ENCODE measurements at regions not wholly inside any gene's neighbourhood (a gene's known extent, or its start where the extent isn't known, plus 50 kb on each side); places are given as distances from the start of the nearest gene placed in this dataset.
"Not testable (repeated sequence)": the region's sequence is repeated elsewhere in the genome, so short reads cannot be mapped to it uniquely, and the experiment has no call there.

DNA sequence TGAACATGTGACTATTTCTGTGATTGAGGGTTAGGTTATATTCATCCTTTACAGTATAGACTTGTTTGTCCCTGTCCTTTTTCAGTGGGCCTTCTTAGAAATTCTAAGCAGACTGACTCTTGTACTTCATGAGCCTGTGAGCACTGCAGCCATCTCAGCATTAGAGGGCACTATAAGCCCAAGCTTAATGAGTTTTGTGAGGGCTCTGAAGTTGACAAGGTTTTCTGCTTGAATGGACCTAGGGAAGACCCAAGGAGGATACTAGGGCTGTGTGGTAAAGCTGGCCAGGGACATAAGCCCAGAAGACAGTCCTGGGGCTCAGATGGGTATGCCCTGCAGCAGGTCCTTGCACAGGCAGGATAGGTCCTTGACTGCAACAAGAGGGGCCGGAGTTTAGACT lies 126.5 kb downstream of the MRPS30 start:
- DNase-seq (ENCODE audit: low spot score) = no peak
- in situ Hi-C loops (cut with HindIII; ENCODE audit: low sequenced_read_pairs) = no loop called here

DNA sequence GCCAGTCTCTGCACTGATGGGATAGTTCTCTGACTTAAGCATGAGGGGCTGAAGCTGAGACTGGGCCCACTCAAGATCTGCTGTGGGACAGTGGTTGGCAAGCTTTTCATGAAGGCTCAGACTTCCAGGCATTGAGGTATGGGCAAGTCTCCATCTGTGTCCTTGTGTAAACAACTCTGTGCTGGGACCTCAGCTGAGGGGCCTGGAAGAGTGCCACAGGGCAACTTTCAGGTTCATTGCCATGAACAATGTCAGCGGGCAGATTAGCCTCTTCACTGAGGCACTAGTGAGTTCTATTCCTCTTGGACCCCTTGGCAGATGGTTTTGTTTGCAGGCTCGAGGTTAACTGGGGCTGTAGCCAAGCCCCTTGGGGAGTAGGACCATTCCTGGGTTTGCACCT lies 127.1 kb downstream of the MRPS30 start:
- DNase-seq (ENCODE audit: low spot score) = no peak
- in situ Hi-C loops (cut with HindIII; ENCODE audit: low sequenced_read_pairs) = no loop called here

DNA sequence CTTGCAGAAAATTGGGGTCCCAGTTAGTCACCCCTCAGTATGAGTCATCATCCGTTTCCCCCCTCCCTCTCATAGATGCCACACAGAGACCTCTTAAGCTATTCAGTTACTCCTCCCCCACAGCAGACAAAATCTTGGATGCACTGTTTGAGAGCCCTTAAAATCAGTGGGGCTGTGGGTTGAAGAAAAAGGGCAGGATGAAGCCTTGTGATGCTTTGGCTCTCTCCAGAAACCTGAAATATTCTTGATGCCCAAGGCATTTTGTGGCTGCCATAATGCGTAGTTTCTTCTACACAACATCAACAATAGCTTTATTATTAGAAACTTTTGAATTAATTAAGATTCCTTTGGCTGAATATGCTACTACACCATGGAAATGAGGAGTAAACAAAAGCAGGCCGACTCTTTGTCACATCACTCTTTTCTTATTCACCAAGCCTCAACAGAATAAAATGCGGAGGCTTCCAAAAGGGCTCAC lies 133.8 kb downstream of the MRPS30 start:
- in situ Hi-C loops (cut with HindIII; ENCODE audit: low sequenced_read_pairs) = no loop called here
- DNase-seq (ENCODE audit: low spot score) = no peak

DNA sequence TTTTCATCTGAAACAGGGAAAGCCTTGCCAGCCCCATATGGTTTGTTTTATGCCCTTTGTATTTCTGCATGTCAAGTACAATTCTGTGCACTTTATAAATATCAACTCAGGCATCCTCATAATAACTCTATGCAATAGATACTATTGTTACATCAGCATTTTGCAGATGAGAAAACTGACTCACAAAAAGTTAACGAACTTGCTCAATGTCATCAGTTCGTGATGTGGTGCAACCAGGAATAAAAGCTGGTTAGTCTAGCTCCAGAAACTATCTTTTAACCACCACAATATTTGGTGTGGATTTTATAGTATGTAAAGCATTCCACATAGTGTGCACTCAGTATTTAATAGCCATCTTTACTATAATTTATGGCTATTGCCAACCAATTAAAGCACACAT lies 134.9 kb downstream of the MRPS30 start:
- in situ Hi-C loops (cut with HindIII; ENCODE audit: low sequenced_read_pairs) = no loop called here

DNA sequence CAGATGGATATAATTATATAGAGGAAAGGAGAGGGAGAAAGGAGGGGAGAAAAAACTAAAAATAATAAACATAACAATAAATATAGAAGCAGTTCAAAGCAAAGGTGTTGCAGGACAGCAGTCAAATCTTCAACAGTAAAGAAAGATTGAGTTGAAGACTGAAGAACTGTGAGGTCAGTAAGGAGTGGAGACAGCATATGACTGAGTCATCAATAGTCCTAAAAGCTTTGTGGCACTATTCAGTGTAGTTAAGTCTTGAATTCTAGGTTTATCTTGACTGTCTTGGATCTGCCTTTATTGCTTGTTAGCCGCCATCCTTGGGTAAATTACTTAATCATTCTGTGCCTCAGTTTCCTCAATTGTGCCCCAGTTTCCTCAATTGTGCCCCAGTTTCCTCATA lies 137.0 kb downstream of the MRPS30 start:
- in situ Hi-C loops (cut with HindIII; ENCODE audit: low sequenced_read_pairs) = no loop called here
- no peak for DNase-seq (ENCODE audit: low spot score)

More for the DNA sequence above, 134.9 kb downstream of the MRPS30 start:
- no peak for DNase-seq (ENCODE audit: low spot score)

DNA sequence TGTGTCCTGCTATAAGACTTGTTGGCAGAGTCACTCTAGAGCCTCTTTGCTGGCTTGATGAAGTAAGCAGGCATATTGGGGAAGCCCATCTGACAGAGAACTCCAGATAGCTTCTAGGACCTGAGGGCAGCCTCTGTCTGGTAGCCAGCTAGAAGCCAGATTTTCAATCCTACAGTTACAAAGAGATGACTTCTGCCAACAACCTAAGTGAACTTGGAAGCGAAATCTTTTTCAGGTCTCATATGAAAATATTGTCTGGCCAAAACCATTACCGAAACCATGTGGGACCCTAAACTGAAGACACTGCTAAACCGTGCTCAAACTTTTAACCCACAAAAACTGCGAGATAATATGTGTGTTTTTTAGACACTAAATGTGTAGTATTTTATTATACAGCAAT lies 140.9 kb downstream of the MRPS30 start:
- no peak for DNase-seq (ENCODE audit: low spot score)
- in situ Hi-C loops (cut with HindIII; ENCODE audit: low sequenced_read_pairs) = no loop called here

DNA sequence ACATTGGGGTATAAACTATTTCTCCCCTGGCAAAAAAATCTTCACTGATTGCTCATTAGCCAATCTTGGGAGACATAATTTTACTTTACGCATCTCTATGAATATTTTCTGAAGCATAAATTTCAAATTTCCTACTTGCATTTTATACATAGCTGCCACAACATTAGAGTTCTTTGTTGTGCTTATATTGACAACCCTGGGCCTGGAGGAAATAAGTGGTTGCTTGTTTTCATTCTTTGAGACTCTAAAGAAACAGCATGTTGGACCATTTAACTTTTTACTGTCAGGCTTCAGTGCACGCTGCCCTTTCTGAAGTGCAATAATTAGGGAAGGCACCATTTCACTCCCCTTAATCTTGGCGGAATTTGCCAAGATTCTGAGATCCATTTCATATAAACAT lies 142.6 kb downstream of the MRPS30 start:
- DNase-seq (ENCODE audit: low spot score) = no peak
- in situ Hi-C loops (cut with HindIII; ENCODE audit: low sequenced_read_pairs) = no loop called here

DNA sequence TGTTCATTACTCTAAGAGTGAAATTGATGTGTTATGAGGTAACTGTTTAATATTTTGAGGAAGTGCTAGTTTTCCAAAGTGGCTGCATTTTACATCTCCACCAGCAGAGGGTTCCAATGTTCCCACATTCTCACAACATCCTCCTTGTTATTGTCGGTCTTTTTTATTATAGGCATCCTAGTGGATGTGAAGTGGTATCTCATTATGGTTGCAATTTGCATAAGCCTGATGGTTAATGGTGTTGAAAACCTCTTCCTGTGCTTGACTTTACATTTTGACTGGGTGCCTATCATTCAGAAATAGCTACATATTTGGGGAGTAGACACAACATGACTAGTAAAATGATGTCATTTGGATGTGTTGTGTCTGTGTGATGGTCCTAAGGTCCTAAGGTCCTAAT lies 143.6 kb downstream of the MRPS30 start:
- peak; percentile 24 for DNase-seq (ENCODE audit: low spot score)
- in situ Hi-C loops (cut with HindIII; ENCODE audit: low sequenced_read_pairs) = no loop called here

DNA sequence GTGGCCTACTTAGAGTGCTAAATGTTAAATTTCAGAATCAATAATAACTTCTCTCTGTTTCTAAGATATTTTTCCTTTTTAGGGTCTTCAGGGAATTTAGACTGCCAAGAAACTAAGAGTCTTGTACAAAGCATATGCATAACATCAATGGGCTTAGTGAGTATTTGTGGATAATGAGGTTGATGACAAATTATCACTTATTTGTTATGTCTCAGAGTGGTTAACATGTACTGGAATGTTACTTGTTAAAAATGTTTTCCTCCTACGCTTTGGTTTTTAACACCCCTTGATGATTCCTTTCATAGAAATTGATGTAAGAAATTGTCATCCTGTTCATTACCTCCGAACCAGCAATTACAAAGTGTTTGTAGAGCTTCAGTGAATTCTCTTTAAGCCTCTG lies 144.3 kb downstream of the MRPS30 start:
- in situ Hi-C loops (cut with HindIII; ENCODE audit: low sequenced_read_pairs) = no loop called here
- no peak for DNase-seq (ENCODE audit: low spot score)

DNA sequence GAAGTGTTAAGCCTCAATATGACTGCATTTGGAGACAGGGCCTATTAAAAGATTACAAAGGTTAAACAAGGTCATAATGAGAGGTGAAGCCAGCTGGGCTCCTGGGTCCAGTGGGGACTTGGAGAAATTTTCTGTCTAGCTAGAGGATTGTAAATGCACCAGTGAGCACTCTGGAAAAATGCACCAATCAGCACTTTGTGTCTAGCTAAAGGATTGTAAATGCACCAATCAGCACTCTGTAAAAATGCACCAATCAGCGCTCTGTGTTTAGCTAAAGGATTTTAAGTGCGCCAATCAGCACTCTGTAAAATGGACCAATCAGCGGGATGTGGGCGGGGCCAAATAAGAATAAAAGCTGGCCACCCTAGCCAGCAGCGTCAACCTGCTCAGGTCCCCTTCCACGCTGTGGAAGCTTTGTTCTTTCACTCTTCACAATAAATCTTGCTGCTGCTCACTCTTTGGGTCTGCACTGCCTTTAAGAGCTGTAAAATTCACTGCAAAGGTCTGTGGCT lies 150.3 kb downstream of the MRPS30 start:
- in situ Hi-C loops (cut with HindIII; ENCODE audit: low sequenced_read_pairs); DNase-seq (ENCODE audit: low spot score): not testable (repeated sequence)

DNA sequence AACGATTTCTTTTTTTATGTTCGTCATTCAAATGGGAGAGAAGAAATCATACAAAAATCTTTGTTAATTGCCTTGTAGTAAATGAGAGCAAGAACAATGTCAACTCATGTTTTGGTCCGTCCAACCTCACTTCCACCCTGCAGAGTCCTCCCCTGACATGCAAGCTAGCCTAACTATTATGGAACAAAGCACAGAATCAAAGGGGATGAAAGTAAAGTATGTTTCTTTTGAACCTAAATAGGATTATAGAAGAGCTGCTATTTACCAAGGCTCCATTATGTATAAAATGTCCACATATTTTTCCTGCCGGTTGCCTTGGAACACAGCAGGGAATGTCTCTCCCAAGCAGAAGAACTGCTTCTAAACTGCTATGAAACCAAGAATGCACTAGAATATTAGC lies 161.1 kb downstream of the MRPS30 start:
- no peak for DNase-seq (ENCODE audit: low spot score)
- in situ Hi-C loops (cut with HindIII; ENCODE audit: low sequenced_read_pairs) = no loop called here

DNA sequence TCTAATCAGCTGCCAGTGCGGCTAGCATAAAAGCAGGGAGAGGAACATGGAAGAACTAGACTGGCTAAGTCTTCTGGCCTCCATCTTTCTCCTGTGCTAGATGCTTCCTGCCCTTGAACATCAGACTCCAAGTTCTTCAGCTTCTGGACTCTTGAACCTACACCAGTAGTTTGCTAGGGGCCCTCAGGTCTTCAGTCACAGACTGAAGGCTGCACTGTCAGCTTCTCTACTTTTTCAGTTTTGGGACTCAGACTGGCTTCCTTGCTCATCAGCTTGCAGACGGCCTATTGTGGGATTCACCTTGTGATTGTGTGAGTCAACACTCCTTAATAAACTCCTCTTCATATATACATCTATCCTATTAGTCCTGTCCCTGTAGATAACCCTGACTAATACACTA lies 162.2 kb downstream of the MRPS30 start:
- in situ Hi-C loops (cut with HindIII; ENCODE audit: low sequenced_read_pairs); DNase-seq (ENCODE audit: low spot score): not testable (repeated sequence)

DNA sequence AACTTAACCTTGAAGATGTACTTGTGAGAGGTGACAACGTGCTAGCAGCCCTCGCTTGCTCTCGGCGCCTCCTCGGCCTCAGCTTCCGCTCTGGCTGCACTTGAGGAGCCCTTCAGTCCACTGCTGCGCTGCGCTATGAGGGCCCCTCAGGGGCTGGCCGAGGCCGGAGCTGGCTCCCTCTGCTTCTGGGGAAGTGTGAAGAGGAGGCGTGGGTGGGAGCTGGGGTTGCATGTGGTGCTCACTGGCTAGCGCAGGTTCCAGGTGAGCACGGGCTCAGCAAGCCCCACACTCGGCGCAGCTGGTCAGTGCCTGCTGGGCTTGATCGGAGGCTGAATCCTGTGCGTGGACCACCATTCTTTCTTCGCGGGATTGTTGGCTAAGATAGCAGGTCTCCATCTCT lies 166.1 kb downstream of the MRPS30 start:
- DNase-seq (ENCODE audit: low spot score) = no peak
- in situ Hi-C loops (cut with HindIII; ENCODE audit: low sequenced_read_pairs) = no loop called here

DNA sequence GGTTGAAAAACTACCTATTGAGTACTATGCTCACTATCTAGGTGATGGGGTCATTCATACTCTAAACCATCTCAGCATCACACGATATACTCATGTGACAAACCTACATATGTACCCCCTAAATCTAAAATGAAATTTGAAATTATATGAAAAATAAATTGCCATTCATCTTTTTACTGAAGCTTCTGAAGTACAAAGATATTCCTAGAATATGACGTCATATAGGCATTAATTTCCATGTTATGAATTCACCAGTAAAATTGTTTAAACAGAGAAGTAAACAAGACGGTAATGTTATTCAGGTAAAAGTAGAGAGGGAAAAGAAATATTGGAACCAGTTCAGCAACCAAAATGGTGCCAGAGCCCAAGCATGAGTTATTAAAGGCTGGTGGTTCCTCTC lies 173.0 kb downstream of the MRPS30 start:
- in situ Hi-C loops (cut with HindIII; ENCODE audit: low sequenced_read_pairs) = no loop called here
- DNase-seq (ENCODE audit: low spot score) = no peak

DNA sequence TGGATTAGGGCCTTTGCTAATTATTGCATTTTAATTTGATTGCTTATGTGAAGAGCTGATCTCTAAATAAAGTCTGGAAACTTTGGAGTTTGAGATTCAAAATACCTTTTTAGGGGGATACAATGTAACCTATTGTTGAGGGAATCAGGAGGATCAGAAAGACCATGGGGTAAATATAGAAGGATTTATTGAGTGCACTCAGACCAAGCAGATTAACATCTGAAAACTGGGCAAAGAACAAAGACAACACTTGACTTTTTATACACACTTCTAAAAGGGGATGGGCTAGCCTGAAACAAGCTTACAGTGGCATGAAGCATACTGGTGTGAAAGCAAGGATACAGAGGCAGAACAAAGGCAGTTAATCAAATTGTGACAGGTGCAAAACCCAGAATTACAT lies 174.3 kb downstream of the MRPS30 start:
- DNase-seq (ENCODE audit: low spot score) = no peak
- in situ Hi-C loops (cut with HindIII; ENCODE audit: low sequenced_read_pairs) = no loop called here

DNA sequence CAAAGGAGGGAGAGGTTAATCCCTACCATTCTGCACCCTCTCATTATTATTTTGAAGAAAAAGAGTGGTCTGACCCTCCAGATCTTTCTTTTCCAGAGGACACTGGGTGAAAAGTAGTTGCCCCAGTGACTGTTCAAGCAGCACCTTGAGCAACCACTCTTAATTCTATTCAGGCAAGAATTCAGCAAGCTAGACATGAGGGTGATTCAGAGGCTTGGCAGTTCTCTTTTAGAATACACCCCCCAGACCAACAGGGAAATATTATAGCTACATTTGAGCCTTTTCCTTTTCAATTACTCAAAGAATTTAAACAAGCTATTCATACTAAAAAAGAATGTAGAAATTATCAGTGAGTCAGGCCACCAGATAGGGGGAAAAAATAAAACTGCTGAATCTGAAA lies 178.3 kb downstream of the MRPS30 start:
- DNase-seq (ENCODE audit: low spot score) = no peak
- in situ Hi-C loops (cut with HindIII; ENCODE audit: low sequenced_read_pairs) = no loop called here

DNA sequence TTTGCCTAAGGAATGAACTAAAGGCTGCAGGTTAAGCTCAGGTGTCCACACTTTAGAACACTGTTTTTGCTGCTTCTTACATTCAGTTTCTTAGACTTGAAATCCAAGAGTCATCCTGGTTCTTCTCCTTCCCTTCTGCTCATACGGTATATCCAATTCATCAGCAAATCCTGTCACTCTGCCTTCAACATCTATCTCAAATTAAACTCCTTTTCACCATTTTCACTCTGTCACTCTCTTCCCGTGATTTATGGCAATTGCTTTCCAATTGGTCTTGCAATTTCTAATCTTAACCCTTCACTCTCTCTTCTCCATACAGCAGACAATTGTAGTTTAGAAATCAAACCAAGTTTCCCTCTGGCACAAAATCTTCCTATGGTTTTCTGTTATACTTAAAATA lies 182.9 kb downstream of the MRPS30 start:
- in situ Hi-C loops (cut with HindIII; ENCODE audit: low sequenced_read_pairs) = no loop called here
- DNase-seq (ENCODE audit: low spot score) = no peak

DNA sequence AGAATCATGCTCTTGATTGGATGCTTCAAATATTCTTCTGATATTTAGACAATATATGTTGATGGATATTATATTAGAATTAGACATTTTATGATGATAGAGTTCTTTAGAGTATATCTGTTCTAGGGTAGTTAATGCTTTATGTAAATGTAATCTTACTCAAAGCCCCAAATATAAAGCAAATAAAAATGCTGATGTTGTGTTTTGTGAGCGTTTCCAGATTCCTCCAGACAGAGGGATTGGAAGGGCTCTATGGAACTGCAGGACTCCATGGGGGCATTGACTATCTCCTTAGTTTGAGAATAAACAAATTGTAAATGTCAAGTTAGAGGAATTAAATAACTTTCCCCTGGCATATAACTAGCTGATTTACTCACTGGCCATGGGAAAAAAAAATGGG lies 184.5 kb downstream of the MRPS30 start:
- DNase-seq (ENCODE audit: low spot score) = no peak
- in situ Hi-C loops (cut with HindIII; ENCODE audit: low sequenced_read_pairs) = no loop called here

DNA sequence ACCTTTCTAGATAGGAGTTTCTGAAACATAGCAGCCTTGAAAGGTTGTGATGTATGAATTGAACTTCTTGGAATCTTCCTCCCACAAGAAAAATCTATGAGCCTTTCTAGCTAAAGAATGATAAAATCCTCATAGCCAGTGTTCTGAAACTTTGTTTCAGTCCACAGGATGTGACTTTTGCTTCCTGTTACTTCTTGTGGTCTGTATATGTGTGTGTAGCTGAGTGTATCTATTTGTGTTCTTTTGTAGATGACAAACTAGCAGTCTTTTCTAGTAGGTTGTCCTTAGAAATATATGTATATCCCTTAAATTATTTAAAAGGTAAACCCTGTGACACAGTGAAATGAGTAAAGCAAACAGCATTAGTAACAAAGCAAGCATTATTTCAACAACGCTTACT lies 188.8 kb downstream of the MRPS30 start:
- in situ Hi-C loops (cut with HindIII; ENCODE audit: low sequenced_read_pairs) = no loop called here
- no peak for DNase-seq (ENCODE audit: low spot score)

DNA sequence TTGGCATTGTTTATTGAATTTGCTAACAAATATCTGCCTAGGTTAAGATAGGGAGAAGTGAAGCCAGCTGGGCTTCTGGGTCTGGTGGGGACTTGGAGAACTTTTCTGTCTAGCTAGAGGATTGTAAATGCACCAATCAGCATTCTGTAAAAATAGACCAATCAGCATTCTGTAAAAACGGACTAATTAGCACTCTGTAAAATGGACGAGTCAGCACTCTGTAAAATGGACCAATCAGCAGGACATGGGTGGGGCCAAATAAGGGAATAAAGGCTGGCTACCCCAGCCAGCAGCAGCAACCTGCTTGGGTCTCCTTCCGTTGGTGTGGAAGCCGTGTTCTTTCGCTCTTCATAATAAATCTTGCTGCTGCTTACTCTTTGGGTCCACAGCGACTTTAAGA lies 198.4 kb downstream of the MRPS30 start:
- in situ Hi-C loops (cut with HindIII; ENCODE audit: low sequenced_read_pairs) = not testable (repeated sequence)

DNA sequence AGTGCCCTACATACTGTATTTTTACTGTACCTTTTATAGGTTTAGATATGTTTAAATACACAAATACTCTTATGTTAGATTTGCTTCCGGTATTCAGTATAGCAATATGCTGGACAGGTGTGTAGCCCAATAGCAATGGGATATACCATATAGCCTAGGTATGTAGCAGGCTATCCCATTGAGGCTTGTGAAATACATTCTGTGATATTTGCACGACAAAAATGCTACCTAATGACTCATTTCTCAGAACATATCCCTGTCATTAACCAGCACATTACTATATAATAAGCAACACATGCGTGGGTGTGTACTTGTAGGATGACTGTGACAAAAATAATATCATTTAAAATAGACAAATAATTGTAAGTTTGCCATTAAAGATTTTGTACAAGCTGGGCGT lies 208.8 kb downstream of the MRPS30 start:
- in situ Hi-C loops (cut with HindIII; ENCODE audit: low sequenced_read_pairs) = no loop called here
- DNase-seq (ENCODE audit: low spot score) = no peak

More for the DNA sequence above, 198.4 kb downstream of the MRPS30 start:
- DNase-seq (ENCODE audit: low spot score) = not testable (repeated sequence)

DNA sequence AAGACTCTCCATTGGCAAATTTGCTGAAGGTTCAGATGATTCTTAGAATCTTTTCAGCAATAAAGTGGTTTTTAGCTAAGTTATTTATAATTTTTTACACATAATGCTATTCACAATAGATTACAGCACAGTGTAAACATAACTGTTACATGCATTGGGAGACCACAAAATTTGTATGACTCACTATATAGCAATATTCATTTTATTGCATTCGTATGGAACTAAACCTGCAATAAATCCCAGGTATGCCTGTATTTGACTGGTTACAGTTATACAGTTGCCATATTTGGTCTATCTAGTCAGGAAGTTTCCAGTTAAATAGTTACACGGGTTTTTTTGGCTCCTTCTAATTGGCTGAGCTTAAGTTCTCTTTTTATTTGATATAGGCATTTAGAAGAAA lies 220.8 kb downstream of the MRPS30 start:
- in situ Hi-C loops (cut with HindIII; ENCODE audit: low sequenced_read_pairs) = no loop called here
- DNase-seq (ENCODE audit: low spot score) = no peak
